ENCODE measurements at regions not wholly inside any gene's neighbourhood (a gene's known extent, or its start where the extent isn't known, plus 50 kb on each side); places are given as distances from the start of the nearest gene placed in this dataset.

- TF ChIP-seq POLR2A (IDR thresholded peaks at IDR 0.05; ENCODE audit: low read depth, low read length), result no peak
- no peak for TF ChIP-seq POLR2AphosphoS5 (IDR thresholded peaks at IDR 0.05; ENCODE audit: low read depth, low read length)
Observed at GRCh38 chr7:21030237-21030871, 243.7 kb upstream of the SP8 start.
